Neural cell (in vitro differentiated cells): ENCODE measurements at regions not wholly inside any gene's neighbourhood (a gene's known extent, or its start where the extent isn't known, plus 50 kb on each side); places are given as distances from the start of the nearest gene placed in this dataset.

Source experiments
- H2AFZ ChIP-seq: fragments of 200-600, 300-800 bp; sonication (generic), shearing (Covaris generic); 2 replicates; pipeline ENCODE4 v1.6.0; 2014; ENCODE audit warnings: low read depth, mild to moderate bottlenecking, antibody characterized with exemption, low read length, moderate library complexity
- H3F3A ChIP-seq: fragments of 200-600 bp; shearing (Covaris generic); 2 replicates; pipeline ENCODE4 v1.6.1; 2016; ENCODE audit warnings: mild to moderate bottlenecking, moderate library complexity, mixed read lengths, antibody characterized with exemption, low read length; ENCODE audit not compliant: insufficient read depth, poor library complexity, severe bottlenecking
- H3K27ac ChIP-seq: fragments of 200-600, 300-800 bp; sonication (generic), shearing (Covaris generic); 2 replicates; pipeline ENCODE4 v1.5.1; 2014; ENCODE audit warnings: mild to moderate bottlenecking, low read length, moderate library complexity
- H3K27me3 ChIP-seq: fragments of 300-800, 200-600 bp; sonication (generic), shearing (Covaris generic); 2 replicates; pipeline ENCODE4 v1.6.0; 2014; ENCODE audit warnings: mild to moderate bottlenecking, low read depth, low read length, moderate library complexity; ENCODE audit not compliant: insufficient read depth
- H3K36me3 ChIP-seq: fragments of 300-800, 200-600 bp; sonication (generic), shearing (Covaris generic); 2 replicates; pipeline ENCODE4 v1.5.1; 2014; ENCODE audit warnings: mild to moderate bottlenecking, antibody characterized with exemption, low read length, moderate library complexity; ENCODE audit not compliant: insufficient read depth
- H3K4me2 ChIP-seq: fragments of 300-800, 200-600 bp; sonication (generic), shearing (Covaris generic); 2 replicates; pipeline ENCODE4 v1.6.0; 2014; ENCODE audit warnings: mild to moderate bottlenecking, low read length
- H3K4me3 ChIP-seq: fragments of 300-800, 200-600 bp; sonication (generic), shearing (Covaris generic); 2 replicates; pipeline ENCODE4 v1.5.1; 2014; ENCODE audit warnings: mild to moderate bottlenecking, low read length, moderate library complexity
- H3K79me2 ChIP-seq: fragments of 200-600 bp; shearing (Covaris generic); replicated peaks from 2 replicates; pipeline ENCODE4 v1.6.0; 2014; ENCODE audit warnings: mild to moderate bottlenecking, low read length, moderate library complexity; ENCODE audit not compliant: insufficient read depth
- H3K9ac ChIP-seq: fragments of 300-800, 200-600 bp; sonication (generic), shearing (Covaris generic); 2 replicates; pipeline ENCODE4 v1.6.1; 2016; ENCODE audit warnings: mild to moderate bottlenecking, low read length, mixed read lengths
- H3K9me2 ChIP-seq: fragments of 200-600 bp; shearing (Covaris generic); 2 replicates; pipeline ENCODE4 v1.6.1; 2016; ENCODE audit warnings: mild to moderate bottlenecking, low read length, mixed read lengths; ENCODE audit not compliant: insufficient read depth
- H3K9me3 ChIP-seq: fragments of 200-600, 300-800 bp; sonication (generic), shearing (Covaris generic); 2 replicates; pipeline ENCODE4 v1.6.1; 2016; ENCODE audit warnings: mild to moderate bottlenecking, mixed run types, low read length, moderate library complexity, mixed read lengths
- H4K20me1 ChIP-seq: fragments of 200-600 bp; shearing (Covaris generic); 2 replicates; pipeline ENCODE4 v1.6.1; 2016; ENCODE audit warnings: mild to moderate bottlenecking, mixed run types; ENCODE audit not compliant: insufficient read depth
- CTCF ChIP-seq: fragments of 450-650 bp; IDR thresholded peaks from 2 replicates; pipeline ENCODE4 v1.5.1; 2014; ENCODE audit warnings: antibody characterized with exemption, mild to moderate bottlenecking, moderate library complexity; ENCODE audit not compliant: poor library complexity, severe bottlenecking
- EP300 ChIP-seq: fragments of 450-650 bp; conservative IDR thresholded peaks from 2 replicates; pipeline ENCODE4 v1.6.1; 2014; ENCODE audit warnings: antibody characterized with exemption, mild to moderate bottlenecking, moderate library complexity; ENCODE audit not compliant: poor library complexity, severe bottlenecking
- EZH2 ChIP-seq: fragments of 200-600, 300-800 bp; shearing (Covaris generic), sonication (generic); IDR thresholded peaks from 2 replicates; pipeline ENCODE4 v1.6.1; 2014; ENCODE audit warnings: antibody characterized with exemption, low read length, borderline replicate concordance, mild to moderate bottlenecking; ENCODE audit not compliant: insufficient read depth, poor library complexity, severe bottlenecking
- MXI1 ChIP-seq: fragments of 450-650 bp; conservative IDR thresholded peaks from 2 replicates; pipeline ENCODE4 v1.6.1; 2014; ENCODE audit warnings: antibody characterized with exemption, mild to moderate bottlenecking; ENCODE audit not compliant: poor library complexity, severe bottlenecking
- RAD21 ChIP-seq: fragments of 450-650 bp; conservative IDR thresholded peaks from 2 replicates; pipeline ENCODE4 v1.6.1; 2014; ENCODE audit warnings: antibody characterized with exemption, mild to moderate bottlenecking, moderate library complexity
- REST ChIP-seq: IDR thresholded peaks from 2 replicates; pipeline ENCODE4 v1.6.1; 2012; ENCODE audit warnings: borderline replicate concordance
- SMC3 ChIP-seq: fragments of 450-650 bp; conservative IDR thresholded peaks from 2 replicates; pipeline ENCODE4 v1.6.1; 2014; ENCODE audit warnings: antibody characterized with exemption, mild to moderate bottlenecking, moderate library complexity; ENCODE audit not compliant: poor library complexity

GRCh38 chr9:134992755-134993124 lies 75.0 kb upstream of the FCN1 start:
- no peak overlapping the region for H3K27ac ChIP-seq
- H3K9me3 ChIP-seq: no peaks in the 10 kb centered on the region
- no peaks in the 10 kb centered on the region for H3K27me3 ChIP-seq
- no peaks in the 10 kb centered on the region for H3K79me2 ChIP-seq
- no peak overlapping the region for H2AFZ ChIP-seq
- no peaks in the 10 kb centered on the region for H3K36me3 ChIP-seq
- H3K4me3 ChIP-seq: no peak overlapping the region
- no peaks in the 10 kb centered on the region for H4K20me1 ChIP-seq
- no peak overlapping the region for H3K9ac ChIP-seq
- no peak overlapping the region for H3K4me2 ChIP-seq
- no peaks in the 10 kb centered on the region for H3K9me2 ChIP-seq
- TF ChIP-seq MXI1: no peak
- TF ChIP-seq SMC3: no peak
- no peak for TF ChIP-seq CTCF
- TF ChIP-seq RAD21: no peak
- TF ChIP-seq EP300: no peak
- no peak for TF ChIP-seq REST
- no peak for TF ChIP-seq EZH2
- H3F3A ChIP-seq: no peaks in the 10 kb centered on the region

GRCh38 chr9:134993416-134993815 lies 75.7 kb upstream of the FCN1 start:
- Histone ChIP-seq H3K4me2 (no peak overlapping the region), H3K27ac (no peak overlapping the region), H2AFZ (no peak overlapping the region), H4K20me1 (no peaks in the 10 kb centered on the region), H3K9me3 (no peaks in the 10 kb centered on the region), H3K27me3 (no peaks in the 10 kb centered on the region), H3K9me2 (no peaks in the 10 kb centered on the region), H3F3A (no peaks in the 10 kb centered on the region), H3K36me3 (no peaks in the 10 kb centered on the region), H3K4me3 (no peak overlapping the region), H3K79me2 (no peaks in the 10 kb centered on the region), H3K9ac (no peak overlapping the region)
- no peak for TF ChIP-seq REST
